ENCODE measurements at regions not wholly inside any gene's neighbourhood (a gene's known extent, or its start where the extent isn't known, plus 50 kb on each side); places are given as distances from the start of the nearest gene placed in this dataset.

DNA sequence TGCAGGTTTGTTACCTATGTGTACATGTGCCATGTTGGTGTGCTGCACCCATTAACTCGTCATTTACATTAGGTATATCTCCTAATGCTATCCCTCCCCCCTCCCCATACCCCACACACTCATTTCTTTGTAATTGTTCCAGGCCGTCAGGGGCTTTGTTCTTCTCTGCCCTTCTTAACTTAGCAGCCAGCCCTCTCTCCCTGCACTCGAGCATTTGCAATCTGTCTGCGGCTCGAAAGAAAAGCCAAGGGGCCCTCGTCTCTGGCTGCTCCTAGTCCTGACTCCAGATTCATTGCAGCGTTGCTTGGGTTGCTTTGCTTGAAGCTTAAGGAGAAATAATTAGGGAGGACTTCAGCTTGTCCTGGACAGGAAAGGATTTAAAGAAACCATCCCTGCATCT lies 85.7 kb downstream of the ATP1A1 start:
- Histone ChIP-seq H3K9me3 (replicated peaks; ENCODE audit: control insufficient read depth, insufficient read depth, low read length) (no peaks in the 10 kb centered on the region), H3K79me2 (ENCODE audit: control insufficient read depth, insufficient read depth, low read length) (no peaks in the 10 kb centered on the region), H3K4me2 (ENCODE audit: insufficient read depth, low read length) (no peak overlapping the region), H2AFZ (ENCODE audit: low read depth, low read length) (no peak overlapping the region), H3K9ac (replicated peaks; ENCODE audit: extremely low read depth, insufficient read depth, low read length) (no peak overlapping the region), H3K27ac (ENCODE audit: insufficient read depth, low read depth, low read length) (no peak overlapping the region), H3K9me1 (replicated peaks; ENCODE audit: control insufficient read depth, extremely low read depth, insufficient read depth, low read length) (no peaks in the 10 kb centered on the region), H3K36me3 (ENCODE audit: control insufficient read depth in 2 of 2, extremely low read depth in 1 of 2, insufficient read depth in 2 of 2, low read length in 2 of 2) (no peaks in the 10 kb centered on the region), H3K4me1 (ENCODE audit: control insufficient read depth, extremely low read depth, insufficient read depth, low read length) (no peaks in the 10 kb centered on the region), H4K20me1 (replicated peaks; ENCODE audit: control insufficient read depth, extremely low read depth, insufficient read depth, low read length) (no peaks in the 10 kb centered on the region), H3K4me3 (replicated peaks in 1 of 3; ENCODE audit: insufficient read depth in 1 of 3, low read depth in 1 of 3, low read length in 3 of 3) (no peak overlapping the region), H3K27me3 (ENCODE audit: control insufficient read depth in 2 of 2, insufficient read depth in 2 of 2, low read length in 2 of 2) (peaks cover 0 to 2% of the 10 kb centered on the region in 2 experiments)
- ChIA-PET CTCF (no interaction called here), POLR2A (no interaction called here)
- DNase-seq (ENCODE audit: low read depth, low spot score) (no peak), FAIRE-seq (no peak)
- BruUV-seq (replicated peaks), result no TSS peak
- dilution Hi-C loops (cut with MboI; ENCODE audit: extremely low pct_ligation_motif_present, low sequenced_read_pairs) (no loop called here), intact Hi-C loops (cut with micrococcal nuclease) (no loop called here)
- TF ChIP-seq FOS (IDR thresholded peaks at IDR 0.05; ENCODE audit: borderline replicate concordance, insufficient read depth, low read length), result no peak
- TF ChIP-seq JUN (IDR thresholded peaks at IDR 0.05; ENCODE audit: borderline replicate concordance, insufficient read depth, insufficient read length, low read depth), result no peak
- no peak for TF ChIP-seq MAX (IDR thresholded peaks at IDR 0.05; ENCODE audit: insufficient read depth, insufficient read length)
- TF ChIP-seq MYC (IDR thresholded peaks at IDR 0.05; ENCODE audit: low read depth, low read length), result no peak
- no peak for TF ChIP-seq POLR2AphosphoS5 (IDR thresholded peaks at IDR 0.05; ENCODE audit: insufficient read depth, low read depth, low read length)
- no peak for TF ChIP-seq POLR2A (IDR thresholded peaks at IDR 0.05; ENCODE audit: low read depth, low read length)
- TF ChIP-seq, protein P1, sequence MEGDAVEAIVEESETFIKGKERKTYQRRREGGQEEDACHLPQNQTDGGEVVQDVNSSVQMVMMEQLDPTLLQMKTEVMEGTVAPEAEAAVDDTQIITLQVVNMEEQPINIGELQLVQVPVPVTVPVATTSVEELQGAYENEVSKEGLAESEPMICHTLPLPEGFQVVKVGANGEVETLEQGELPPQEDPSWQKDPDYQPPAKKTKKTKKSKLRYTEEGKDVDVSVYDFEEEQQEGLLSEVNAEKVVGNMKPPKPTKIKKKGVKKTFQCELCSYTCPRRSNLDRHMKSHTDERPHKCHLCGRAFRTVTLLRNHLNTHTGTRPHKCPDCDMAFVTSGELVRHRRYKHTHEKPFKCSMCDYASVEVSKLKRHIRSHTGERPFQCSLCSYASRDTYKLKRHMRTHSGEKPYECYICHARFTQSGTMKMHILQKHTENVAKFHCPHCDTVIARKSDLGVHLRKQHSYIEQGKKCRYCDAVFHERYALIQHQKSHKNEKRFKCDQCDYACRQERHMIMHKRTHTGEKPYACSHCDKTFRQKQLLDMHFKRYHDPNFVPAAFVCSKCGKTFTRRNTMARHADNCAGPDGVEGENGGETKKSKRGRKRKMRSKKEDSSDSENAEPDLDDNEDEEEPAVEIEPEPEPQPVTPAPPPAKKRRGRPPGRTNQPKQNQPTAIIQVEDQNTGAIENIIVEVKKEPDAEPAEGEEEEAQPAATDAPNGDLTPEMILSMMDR (IDR thresholded peaks at IDR 0.05; ENCODE audit: extremely low read depth in 1 of 2, insufficient read depth in 1 of 2, low read depth in 1 of 2, low read length in 2 of 2), result no peak
- TF ChIP-seq GATA2 (IDR thresholded peaks at IDR 0.05; ENCODE audit: insufficient read depth, insufficient read length, low read depth, low read length), result no peak
- TF ChIP-seq EZH2 (IDR thresholded peaks at IDR 0.05; ENCODE audit: borderline replicate concordance, low read depth, low read length, severe bottlenecking), result no peak
